Keratinocyte (primary cell): ENCODE measurements at regions not wholly inside any gene's neighbourhood (a gene's known extent, or its start where the extent isn't known, plus 50 kb on each side); places are given as distances from the start of the nearest gene placed in this dataset.

ENCODE experiments used
- DNase-seq: peaks from one replicate; pipeline ENCODE4 v3.0.0-alpha.2; 2011; ENCODE audit warnings: low read depth, missing footprints, low spot score
- FAIRE-seq: peaks from 2 replicates; lab custom pipeline; 2011; peaks lifted over from hg19 to GRCh38; lab: Jason Lieb, UNC
- H2AFZ ChIP-seq: 2 replicates; pipeline ENCODE4 v1.6.0; 2012; ENCODE audit warnings: low read length, control low read depth, inconsistent platforms; ENCODE audit not compliant: control insufficient read depth
- H3K27ac ChIP-seq: 2 replicates; pipeline ENCODE4 v1.5.1; 2011; ENCODE audit warnings: low read length; ENCODE audit not compliant: control insufficient read depth, insufficient read depth
- H3K27me3 ChIP-seq: 3 replicates; pipeline ENCODE4 v1.6.0; 2011; ENCODE audit warnings: low read length; ENCODE audit not compliant: control insufficient read depth, insufficient read depth; ENCODE audit errors: extremely low read depth
- H3K36me3 ChIP-seq, 2 experiments: 2 replicates in 1 of 2; 3 replicates in 1 of 2; pipeline ENCODE4 v1.5.1; 2011; ENCODE audit warnings: low read length in 2 of 2, mild to moderate bottlenecking in 1 of 2; ENCODE audit not compliant: control insufficient read depth in 2 of 2, insufficient read depth in 2 of 2; ENCODE audit errors: extremely low read depth in 1 of 2
- H3K4me1 ChIP-seq: 3 replicates; pipeline ENCODE4 v1.5.1; 2011; ENCODE audit warnings: low read length; ENCODE audit not compliant: control insufficient read depth, insufficient read depth; ENCODE audit errors: extremely low read depth
- H3K4me2 ChIP-seq: 3 replicates; pipeline ENCODE4 v1.6.0; 2011; ENCODE audit warnings: low read depth, low read length; ENCODE audit not compliant: control insufficient read depth, insufficient read depth; ENCODE audit errors: extremely low read depth
- H3K4me3 ChIP-seq, 3 experiments: fragments of 200-600 bp in 1 of 3; sonication (generic) in 1 of 3; 2 replicates in 2 of 3; 3 replicates in 1 of 3; pipeline ENCODE4 v1.5.1; 2011 to 2016; ENCODE audit warnings: low read length in 3 of 3, mild to moderate bottlenecking in 3 of 3, control low read depth in 2 of 3, inconsistent platforms in 1 of 3, low read depth in 1 of 3, mixed read lengths in 1 of 3, mixed run types in 1 of 3, moderate library complexity in 1 of 3; ENCODE audit not compliant: control insufficient read depth in 2 of 3, insufficient read depth in 2 of 3; ENCODE audit errors: extremely low read depth in 1 of 3
- H3K79me2 ChIP-seq: 2 replicates; pipeline ENCODE4 v1.6.0; 2012; ENCODE audit warnings: low read length; ENCODE audit not compliant: control insufficient read depth, insufficient read depth
- H3K9ac ChIP-seq: 3 replicates; pipeline ENCODE4 v1.6.0; 2011; ENCODE audit warnings: low read length; ENCODE audit not compliant: control insufficient read depth, insufficient read depth; ENCODE audit errors: extremely low read depth
- H3K9me1 ChIP-seq: 3 replicates; pipeline ENCODE4 v1.6.0; 2011; ENCODE audit warnings: low read length; ENCODE audit not compliant: control insufficient read depth, insufficient read depth; ENCODE audit errors: extremely low read depth
- H3K9me3 ChIP-seq: 2 replicates; pipeline ENCODE4 v1.5.1; 2012; ENCODE audit warnings: low read depth, low read length; ENCODE audit not compliant: control insufficient read depth
- H4K20me1 ChIP-seq: 3 replicates; pipeline ENCODE4 v1.6.0; 2011; ENCODE audit warnings: low read length; ENCODE audit not compliant: control insufficient read depth, insufficient read depth; ENCODE audit errors: extremely low read depth
- EZH2 ChIP-seq: IDR thresholded peaks from one replicate; pipeline ENCODE4 v1.6.1; 2012; ENCODE audit warnings: inconsistent platforms, mild to moderate bottlenecking, low read length, moderate library complexity
- dilution Hi-C: fragments of 300-500 bp; cut with MboI; formaldehyde crosslinking; loops from one replicate; pipeline ENCODE4 v1.7.0; 2020; ENCODE audit warnings: low sequenced_read_pairs; ENCODE audit not compliant: extremely low pct_ligation_motif_present
- TF ChIP-seq, protein P1 (sequence below), 3 experiments: IDR thresholded peaks in 1 of 3; conservative IDR thresholded peaks in 1 of 3; optimal IDR thresholded peaks in 1 of 3; 2 replicates in 2 of 3; 3 replicates in 1 of 3; pipeline versions ENCODE3 to v1.5.1; 2011; ENCODE audit warnings: low read length in 3 of 3, mild to moderate bottlenecking in 3 of 3, moderate library complexity in 2 of 3, control low read depth in 1 of 3, inconsistent platforms in 1 of 3; ENCODE audit not compliant: insufficient read depth in 2 of 3; ENCODE audit errors: extremely low read depth in 1 of 3

DNA sequence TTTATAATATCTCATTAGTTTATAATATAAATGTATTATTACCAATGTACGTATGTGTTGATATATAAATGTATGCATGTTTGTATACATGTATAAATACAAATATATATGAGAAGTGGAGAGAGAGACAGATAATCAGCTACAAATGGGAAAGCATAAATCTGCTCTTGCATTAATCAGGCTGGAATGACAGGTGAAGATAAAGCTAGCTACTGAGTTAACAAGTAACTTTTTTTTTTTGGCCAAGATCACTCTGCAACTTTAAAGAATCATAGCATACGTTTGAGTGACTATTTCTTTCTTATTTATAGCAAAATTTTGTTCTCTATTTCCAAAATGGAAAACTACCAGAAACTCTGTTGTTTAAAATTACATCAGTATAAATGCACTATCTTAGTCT, 422.8 kb downstream of the SI start:
- no peaks in the 10 kb centered on the region for H3K9me3 ChIP-seq
- no peaks in the 10 kb centered on the region for H3K36me3 ChIP-seq
- no peaks in the 10 kb centered on the region for H3K79me2 ChIP-seq
- H3K27me3 ChIP-seq = no peaks in the 10 kb centered on the region
- H3K4me3 ChIP-seq = no peak overlapping the region
- DNase-seq (no peak), FAIRE-seq (no peak)
- H3K9ac ChIP-seq = no peak overlapping the region
- no peak overlapping the region for H3K4me2 ChIP-seq
- no peaks in the 10 kb centered on the region for H4K20me1 ChIP-seq
- H3K27ac ChIP-seq = no peak overlapping the region
- H3K4me1 ChIP-seq = no peaks in the 10 kb centered on the region
- no peak overlapping the region for H2AFZ ChIP-seq
- TF ChIP-seq, protein P1, sequence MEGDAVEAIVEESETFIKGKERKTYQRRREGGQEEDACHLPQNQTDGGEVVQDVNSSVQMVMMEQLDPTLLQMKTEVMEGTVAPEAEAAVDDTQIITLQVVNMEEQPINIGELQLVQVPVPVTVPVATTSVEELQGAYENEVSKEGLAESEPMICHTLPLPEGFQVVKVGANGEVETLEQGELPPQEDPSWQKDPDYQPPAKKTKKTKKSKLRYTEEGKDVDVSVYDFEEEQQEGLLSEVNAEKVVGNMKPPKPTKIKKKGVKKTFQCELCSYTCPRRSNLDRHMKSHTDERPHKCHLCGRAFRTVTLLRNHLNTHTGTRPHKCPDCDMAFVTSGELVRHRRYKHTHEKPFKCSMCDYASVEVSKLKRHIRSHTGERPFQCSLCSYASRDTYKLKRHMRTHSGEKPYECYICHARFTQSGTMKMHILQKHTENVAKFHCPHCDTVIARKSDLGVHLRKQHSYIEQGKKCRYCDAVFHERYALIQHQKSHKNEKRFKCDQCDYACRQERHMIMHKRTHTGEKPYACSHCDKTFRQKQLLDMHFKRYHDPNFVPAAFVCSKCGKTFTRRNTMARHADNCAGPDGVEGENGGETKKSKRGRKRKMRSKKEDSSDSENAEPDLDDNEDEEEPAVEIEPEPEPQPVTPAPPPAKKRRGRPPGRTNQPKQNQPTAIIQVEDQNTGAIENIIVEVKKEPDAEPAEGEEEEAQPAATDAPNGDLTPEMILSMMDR (optimal IDR thresholded peaks at IDR 0.05 in 1 of 3, IDR thresholded peaks at IDR 0.05 in 1 of 3, conservative IDR thresholded peaks at IDR 0.05 in 1 of 3; ENCODE audit: extremely low read depth in 1 of 3, insufficient read depth in 2 of 3, low read length in 3 of 3) = no peak
- no peak for TF ChIP-seq EZH2
- dilution Hi-C loops = no loop called here
- H3K9me1 ChIP-seq = no peaks in the 10 kb centered on the region

DNA sequence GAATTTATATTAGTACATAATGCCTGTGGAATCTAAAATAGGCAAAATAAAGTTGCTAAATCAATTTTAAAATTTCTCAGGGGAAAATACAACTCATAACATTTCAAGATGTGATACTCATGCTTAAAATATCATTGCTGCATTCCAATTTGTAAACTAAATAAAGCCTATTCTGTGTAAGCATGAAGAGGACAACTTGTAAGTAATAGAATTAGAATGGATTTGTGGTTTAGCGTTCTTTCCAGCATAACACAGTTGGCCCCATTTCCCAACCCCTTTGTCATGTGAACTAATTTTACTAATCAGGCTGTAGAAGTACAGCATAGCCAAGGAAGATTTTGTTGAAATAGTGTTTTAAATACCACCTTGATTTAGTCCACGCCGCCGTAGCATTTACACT, 437.2 kb downstream of the SI start:
- Histone ChIP-seq H3K4me3 (no peak overlapping the region), H3K4me2 (no peak overlapping the region), H3K4me1 (no peaks in the 10 kb centered on the region), H3K79me2 (no peaks in the 10 kb centered on the region), H3K36me3 (no peaks in the 10 kb centered on the region), H3K27me3 (no peaks in the 10 kb centered on the region), H3K9me3 (no peaks in the 10 kb centered on the region), H3K27ac (no peak overlapping the region), H3K9me1 (no peaks in the 10 kb centered on the region), H2AFZ (no peak overlapping the region), H4K20me1 (no peaks in the 10 kb centered on the region), H3K9ac (no peak overlapping the region)
- TF ChIP-seq, protein P1 (optimal IDR thresholded peaks at IDR 0.05 in 1 of 3, IDR thresholded peaks at IDR 0.05 in 1 of 3, conservative IDR thresholded peaks at IDR 0.05 in 1 of 3; ENCODE audit: extremely low read depth in 1 of 3, insufficient read depth in 2 of 3, low read length in 3 of 3) = no peak
- TF ChIP-seq EZH2 = no peak
- no peak for FAIRE-seq
- no peak for DNase-seq
- dilution Hi-C loops = no loop called here
